ENCODE measurements at regions not wholly inside any gene's neighbourhood (a gene's known extent, or its start where the extent isn't known, plus 50 kb on each side); places are given as distances from the start of the nearest gene placed in this dataset.

- no peak for TF ChIP-seq CTCF (IDR thresholded peaks at IDR 0.05)
- no peak for TF ChIP-seq POLR2A (IDR thresholded peaks at IDR 0.05)
- Histone ChIP-seq H3K27me3 (no peaks in the 10 kb centered on the region), H3K36me3 (no peaks in the 10 kb centered on the region), H3K4me3 (no peak overlapping the region), H3K9me3 (no peaks in the 10 kb centered on the region), H3K4me1 (no peaks in the 10 kb centered on the region), H3K27ac (no peak overlapping the region)
- WGBS (ENCODE audit: insufficient coverage, low coverage, low lambda C conversion rate, missing lambda C conversion rate): 63% methylated on average over 4 of the region's 4 CpGs
- DNase-seq (no peak), ATAC-seq (no peak)
- intact Hi-C loops (cut with DNase I): no loop called here
These were observed 116.3 kb downstream of the IRX5 start for GRCh38 chr16:55046916-55047315.

DNA sequence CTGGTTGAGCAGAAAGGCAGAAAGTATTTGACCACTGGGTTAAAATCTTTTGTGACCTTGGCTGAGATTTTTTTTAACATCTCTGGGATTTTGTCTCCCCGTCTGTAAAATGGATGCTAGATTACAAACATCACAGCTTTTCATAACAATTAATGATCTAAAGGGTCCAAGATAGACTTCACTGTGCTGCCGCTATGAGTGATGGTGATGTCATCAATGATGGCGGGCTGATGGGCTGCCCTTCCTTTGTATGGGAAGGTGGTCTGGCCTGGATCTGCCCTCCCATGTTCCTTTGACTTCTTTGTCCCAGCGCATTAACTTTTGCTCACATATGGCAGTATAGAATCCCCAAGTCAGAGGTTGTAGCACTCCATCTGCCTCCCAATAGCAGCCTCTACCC is 116.7 kb downstream of the IRX5 start:
- Histone ChIP-seq H3K27ac (no peak overlapping the region), H3K9me3 (no peaks in the 10 kb centered on the region), H3K36me3 (no peaks in the 10 kb centered on the region), H3K27me3 (no peaks in the 10 kb centered on the region), H3K4me1 (no peaks in the 10 kb centered on the region), H3K4me3 (no peak overlapping the region)
- no peak for DNase-seq
- TF ChIP-seq CTCF (IDR thresholded peaks at IDR 0.05): no peak
- TF ChIP-seq POLR2A (IDR thresholded peaks at IDR 0.05): no peak
- intact Hi-C loops (cut with DNase I): no loop called here
- ATAC-seq: no peak
- WGBS (ENCODE audit: insufficient coverage, low coverage, low lambda C conversion rate, missing lambda C conversion rate): 67% methylated on average over 3 of the region's 4 CpGs

DNA sequence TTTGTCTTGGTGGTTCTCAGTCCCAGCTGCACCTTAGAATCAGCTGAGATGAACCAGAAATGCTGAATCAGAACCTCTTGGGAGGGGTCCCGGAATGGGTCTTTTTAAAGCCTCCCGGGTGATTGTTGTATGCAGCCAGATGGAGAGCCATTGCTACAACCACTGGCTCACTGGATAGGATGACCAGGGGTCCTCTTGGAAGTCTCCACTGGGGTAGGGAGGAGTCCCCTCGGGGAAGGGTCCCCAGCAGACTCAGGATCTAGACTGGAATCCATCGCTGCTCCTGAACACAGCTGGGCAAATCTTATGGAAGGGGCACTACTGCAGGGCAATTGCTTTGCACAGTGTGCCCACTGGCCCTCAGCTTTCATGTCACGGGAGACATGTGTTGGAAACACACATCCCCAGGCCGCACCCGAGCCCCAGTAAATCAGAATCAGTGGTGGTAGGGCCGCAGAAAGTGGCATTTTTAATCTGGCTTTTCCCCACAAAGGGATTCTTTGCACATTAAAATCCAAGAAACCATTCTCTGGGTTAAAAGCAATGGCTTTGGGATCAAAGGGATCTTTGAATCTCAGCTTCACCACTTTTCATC is 117.3 kb downstream of the IRX5 start:
- Histone ChIP-seq H3K36me3 (no peaks in the 10 kb centered on the region), H3K4me1 (no peaks in the 10 kb centered on the region), H3K4me3 (no peak overlapping the region), H3K27me3 (no peaks in the 10 kb centered on the region), H3K9me3 (no peaks in the 10 kb centered on the region), H3K27ac (no peak overlapping the region)
- WGBS (ENCODE audit: insufficient coverage, low coverage, low lambda C conversion rate, missing lambda C conversion rate): 80% methylated on average over 6 of the region's 8 CpGs
- ATAC-seq (no peak), DNase-seq (no peak)
- intact Hi-C loops (cut with DNase I): no loop called here
- TF ChIP-seq POLR2A (IDR thresholded peaks at IDR 0.05): no peak
- no peak for TF ChIP-seq CTCF (IDR thresholded peaks at IDR 0.05)

- no peak overlapping the region for H3K4me3 ChIP-seq
- ATAC-seq (no peak), DNase-seq (no peak)
- no peaks in the 10 kb centered on the region for H3K27me3 ChIP-seq
- TF ChIP-seq CTCF (IDR thresholded peaks at IDR 0.05): no peak
- TF ChIP-seq POLR2A (IDR thresholded peaks at IDR 0.05): no peak
- no peaks in the 10 kb centered on the region for H3K36me3 ChIP-seq
- no peak overlapping the region for H3K27ac ChIP-seq
- no peaks in the 10 kb centered on the region for H3K4me1 ChIP-seq
- intact Hi-C loops (cut with DNase I): no loop called here
- WGBS (ENCODE audit: insufficient coverage, low coverage, low lambda C conversion rate, missing lambda C conversion rate): 80% methylated on average over 4 of the region's 5 CpGs
- H3K9me3 ChIP-seq: no peaks in the 10 kb centered on the region
These were observed 118.1 kb downstream of the IRX5 start for GRCh38 chr16:55048745-55049144.
